Aorta (tissue), 5 donors: ENCODE measurements at regions not wholly inside any gene's neighbourhood (a gene's known extent, or its start where the extent isn't known, plus 50 kb on each side); places are given as distances from the start of the nearest gene placed in this dataset.

ENCODE experiments used
- ATAC-seq: fragments of 200-7000 bp; cut with Tn5 transposase; one replicate; pipeline ENCODE4 v1.9.1; 2022; ENCODE audit warnings: moderate library complexity; ENCODE audit not compliant: low FRiP score
- DNase-seq, 2 donors: peaks; one replicate each; pipeline ENCODE4 v3.0.0-alpha.2; 2020
- H3K27ac ChIP-seq, 2 donors: one replicate each; pipeline ENCODE4 v1.5.1; 2013; ENCODE audit warnings: low read length in 2 of 2, mild to moderate bottlenecking in 2 of 2, moderate library complexity in 2 of 2, control low read depth in 1 of 2, inconsistent platforms in 1 of 2, low read depth in 1 of 2
- H3K27me3 ChIP-seq, 2 donors: one replicate each; pipeline ENCODE4 v1.6.1; 2013; ENCODE audit warnings: control low read depth in 1 of 2, low read length in 1 of 2, mild to moderate bottlenecking in 1 of 2, moderate library complexity in 1 of 2; ENCODE audit not compliant: insufficient read depth in 2 of 2, control insufficient read depth in 1 of 2
- H3K36me3 ChIP-seq, 2 donors: one replicate each; pipeline ENCODE4 v1.6.1; 2013; ENCODE audit warnings: control low read depth in 1 of 2, low read length in 1 of 2, mild to moderate bottlenecking in 1 of 2; ENCODE audit not compliant: insufficient read depth in 2 of 2, control insufficient read depth in 1 of 2
- H3K4me1 ChIP-seq, 2 donors: one replicate each; pipeline ENCODE4 v1.6.1; 2013; ENCODE audit warnings: low read length in 2 of 2, control low read depth in 1 of 2, mild to moderate bottlenecking in 1 of 2, moderate library complexity in 1 of 2; ENCODE audit not compliant: insufficient read depth in 2 of 2, control insufficient read depth in 1 of 2
- H3K4me3 ChIP-seq, 2 donors: one replicate each; pipeline ENCODE4 v1.5.1; 2013; ENCODE audit warnings: low read length in 2 of 2, control low read depth in 1 of 2, mild to moderate bottlenecking in 1 of 2
- H3K9me3 ChIP-seq: one replicate; pipeline ENCODE4 v1.6.1; 2013; ENCODE audit warnings: mild to moderate bottlenecking, low read length; ENCODE audit not compliant: control insufficient read depth
- WGBS, 2 donors: extraction: QIAGEN DNeasy Blood & Tissue Kit; methylation state at CpG; one replicate each; pipeline ENCODE4 v1.1.7; 2013; 5-methylcytosine and 5-hydroxymethylcytosine counted together
- intact Hi-C, 2 donors: fragments of 100-400 bp; cut with DNase I; formaldehyde crosslinking; loops; one replicate each; pipeline versions ENCODE4 v1.14.2 to v1.15.0; 2022
- donor health status: healthy with polysubstance abuse.
- donor health status: Bipolar disorder and iron deficiency.
- donor health status: DM: no; HTN: no; CAD: no.
- donor health status: DM: no; HTN: no; CAD: no.
- donor health status: DM: yes; HTN: yes; CAD: no.

DNA sequence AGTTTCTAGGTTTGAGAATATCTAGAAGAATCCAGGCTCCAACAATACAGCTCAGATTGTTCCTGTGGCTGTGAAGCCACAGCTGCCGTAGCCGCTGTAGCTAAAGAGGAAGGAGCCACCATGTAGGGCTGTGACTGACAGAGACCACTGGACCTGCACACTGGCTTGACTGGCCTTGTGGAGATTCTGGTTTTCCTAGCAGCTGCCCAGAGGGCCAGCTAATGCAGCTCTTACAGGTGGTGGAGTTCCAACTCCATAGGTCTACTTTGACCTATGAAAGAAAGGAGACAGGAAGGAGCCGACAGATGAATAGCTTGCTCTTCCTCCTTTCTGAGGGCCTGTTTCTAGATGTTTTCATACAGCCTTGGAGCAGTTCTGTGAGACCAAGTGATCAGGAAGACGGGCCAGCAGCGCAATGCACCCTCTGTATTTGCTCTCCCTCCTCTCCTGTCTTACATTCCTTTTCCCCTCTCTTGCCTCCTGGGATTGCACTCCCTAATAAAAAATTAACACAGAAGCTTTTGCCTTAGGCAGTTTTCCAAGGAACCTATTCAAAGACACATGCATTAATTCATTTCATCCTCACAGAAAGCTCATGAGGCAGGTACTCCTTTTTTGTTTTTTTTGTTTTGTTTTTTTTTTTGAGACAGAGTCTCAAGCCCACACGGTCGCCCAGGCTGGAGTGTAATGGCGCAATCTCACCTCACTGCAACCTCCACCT lies 51.8 kb upstream of the MYB start:
- WGBS, 2 donors: 85 to 86% methylated on average over 8 of the region's 8 CpGs
- ATAC-seq (no peak), DNase-seq (no peak)
- Histone ChIP-seq H3K27me3 (no peaks in the 10 kb centered on the region), H3K4me1 (no peaks in the 10 kb centered on the region), H3K27ac (no peak overlapping the region), H3K36me3 (no peaks in the 10 kb centered on the region), H3K4me3 (no peak overlapping the region), H3K9me3 (peaks cover 2% of the 10 kb centered on the region)
- intact Hi-C loops: no loop called here

DNA sequence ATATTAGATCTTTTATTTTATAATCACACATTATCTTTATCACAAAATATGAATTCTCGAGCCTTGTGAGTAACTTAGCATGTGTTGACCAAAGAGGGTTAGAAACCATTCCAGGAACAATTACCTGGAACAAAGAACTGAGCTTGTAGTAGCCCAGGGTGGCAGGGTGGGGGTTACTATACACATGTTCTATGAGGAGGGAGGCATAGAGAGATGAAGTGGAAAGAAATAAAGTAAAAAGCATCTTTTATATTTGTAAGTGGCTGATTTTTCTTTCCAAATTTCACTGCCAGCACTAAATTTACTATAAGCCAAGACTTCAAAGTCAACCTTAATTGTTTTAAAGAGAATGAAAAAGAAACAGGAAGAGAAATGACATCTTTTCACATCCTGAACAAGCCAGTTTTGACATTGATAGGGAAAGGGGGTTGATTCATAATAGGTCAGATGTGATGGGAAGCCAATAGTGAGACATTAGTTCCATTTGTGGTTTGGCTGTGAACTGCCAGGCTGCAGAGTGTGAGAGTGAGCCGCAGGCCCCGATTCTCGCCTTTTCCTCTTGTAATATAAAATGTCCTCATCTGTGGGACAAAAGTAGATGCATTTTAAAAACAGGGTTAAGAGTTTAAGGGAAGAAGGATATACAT lies 52.7 kb upstream of the MYB start:
- H3K9me3 ChIP-seq: peaks cover 2% of the 10 kb centered on the region
- no peak overlapping the region for H3K27ac ChIP-seq
- intact Hi-C loops: no loop called here
- no peaks in the 10 kb centered on the region for H3K27me3 ChIP-seq
- H3K4me3 ChIP-seq: no peak overlapping the region
- no peaks in the 10 kb centered on the region for H3K4me1 ChIP-seq
- ATAC-seq (no peak), DNase-seq (no peak)
- no peaks in the 10 kb centered on the region for H3K36me3 ChIP-seq
- WGBS, 2 donors: 84 to 86% methylated on average over 4 of the region's 4 CpGs

DNA sequence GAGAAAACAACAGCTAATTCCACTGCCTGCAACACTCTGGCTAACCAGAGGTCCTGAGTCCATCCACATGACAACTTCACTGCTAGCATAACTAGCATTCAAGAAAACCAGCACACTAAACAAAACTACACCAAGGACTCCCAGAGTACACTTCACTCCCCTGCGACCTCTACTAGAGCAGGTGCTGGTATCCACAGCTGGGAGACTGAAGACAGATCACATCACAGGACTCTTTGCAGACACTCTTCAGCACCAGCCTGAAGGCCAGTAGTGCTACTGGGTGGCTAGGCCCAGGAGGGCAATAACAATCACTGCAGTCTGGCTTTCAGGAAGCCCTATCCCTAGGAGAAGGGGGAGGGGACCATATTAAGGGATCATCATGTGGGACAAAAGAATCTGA lies 54.4 kb upstream of the MYB start:
- no peak for DNase-seq
- Histone ChIP-seq H3K4me1 (no peaks in the 10 kb centered on the region), H3K9me3 (peaks cover 2% of the 10 kb centered on the region), H3K27ac (no peak overlapping the region), H3K27me3 (no peaks in the 10 kb centered on the region), H3K4me3 (no peak overlapping the region), H3K36me3 (no peaks in the 10 kb centered on the region)
- ATAC-seq: no peak
- WGBS, 2 donors: 85 to 89% methylated on average over 1 of the region's 1 CpG
- intact Hi-C loops: no loop called here

DNA sequence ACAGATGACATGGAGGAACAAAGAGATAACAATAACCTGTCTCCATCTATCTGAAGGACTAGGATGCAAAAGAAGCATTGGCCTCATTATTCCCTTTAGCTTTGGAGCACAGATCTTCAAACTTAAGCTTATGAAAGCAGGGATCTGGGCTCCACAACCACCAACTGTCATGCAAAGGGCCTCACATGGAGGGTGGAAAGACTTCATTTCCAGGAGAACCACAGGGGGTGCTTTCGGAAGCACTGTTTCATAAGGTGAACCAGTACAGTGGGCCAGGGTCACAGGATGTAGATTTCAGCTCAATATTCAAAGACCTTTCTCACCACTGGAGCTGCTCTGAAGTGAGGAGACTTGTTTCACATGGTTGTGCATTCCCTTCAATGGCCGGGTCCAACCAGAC lies 55.1 kb upstream of the MYB start:
- no peaks in the 10 kb centered on the region for H3K36me3 ChIP-seq
- no peaks in the 10 kb centered on the region for H3K4me1 ChIP-seq
- H3K27me3 ChIP-seq: no peaks in the 10 kb centered on the region
- intact Hi-C loops: no loop called here
- no peak for ATAC-seq
- no peak overlapping the region for H3K4me3 ChIP-seq
- no peak for DNase-seq
- no peak overlapping the region for H3K27ac ChIP-seq
- peaks cover 2% of the 10 kb centered on the region for H3K9me3 ChIP-seq
- 94 to 100% methylated on average over 2 of the region's 2 CpGs for WGBS, 2 donors

DNA sequence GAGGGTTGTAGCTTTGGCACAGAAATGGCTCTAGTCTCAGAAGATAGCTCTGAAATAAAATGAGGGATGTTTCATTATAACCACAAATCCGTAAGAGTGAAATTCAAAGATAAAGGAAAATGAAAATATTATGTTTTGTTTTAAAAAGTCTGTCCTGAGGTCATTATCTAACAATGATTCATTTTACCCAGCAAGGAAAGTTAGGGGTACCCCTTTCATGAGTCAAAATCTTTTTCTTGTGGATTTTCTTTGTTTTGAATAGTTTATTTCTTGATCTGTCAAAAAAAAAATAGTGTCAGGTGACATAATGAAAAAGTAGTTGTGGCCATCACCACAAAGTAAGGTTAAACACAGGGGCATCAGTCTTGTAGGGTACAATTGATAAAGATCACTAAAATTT lies 59.7 kb upstream of the MYB start:
- Histone ChIP-seq H3K4me3 (no peak overlapping the region), H3K36me3 (no peaks in the 10 kb centered on the region), H3K9me3 (no peaks in the 10 kb centered on the region), H3K27me3 (no peaks in the 10 kb centered on the region), H3K27ac (no peak overlapping the region), H3K4me1 (no peaks in the 10 kb centered on the region)
- intact Hi-C loops: no loop called here
- DNase-seq (no peak), ATAC-seq (no peak)
- 48 to 49% methylated on average over 1 of the region's 1 CpG for WGBS, 2 donors

DNA sequence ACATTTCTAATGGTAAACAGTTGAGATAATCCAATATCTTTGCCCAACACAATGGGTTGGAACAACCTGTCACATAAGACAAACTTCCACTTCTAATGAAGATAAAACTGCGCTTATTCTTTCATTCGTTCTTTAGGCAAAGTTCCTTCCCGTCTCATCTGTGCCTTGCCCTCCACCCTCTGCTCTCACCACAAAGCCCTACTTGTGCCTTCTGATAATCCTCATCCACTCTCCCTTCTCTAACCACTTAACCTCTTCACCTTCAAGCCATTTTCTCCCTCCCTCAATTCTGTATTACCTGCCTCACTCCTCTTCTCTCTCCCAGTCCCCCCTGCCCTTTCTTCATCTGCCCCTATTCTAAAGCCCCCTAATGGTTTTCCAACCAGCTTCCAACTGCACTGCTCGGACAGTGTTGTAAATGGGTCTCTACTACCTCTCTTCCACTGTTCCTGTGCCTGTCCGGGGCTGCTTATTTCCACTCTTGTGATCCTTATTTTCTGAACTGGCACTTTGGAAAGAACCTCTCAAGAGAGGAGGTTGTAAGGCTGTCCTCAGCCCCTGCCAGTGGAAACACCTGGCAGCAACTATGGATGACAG lies 62.9 kb upstream of the MYB start:
- Histone ChIP-seq H3K9me3 (no peaks in the 10 kb centered on the region), H3K27me3 (no peaks in the 10 kb centered on the region), H3K36me3 (no peaks in the 10 kb centered on the region), H3K4me3 (no peak overlapping the region), H3K27ac (no peak overlapping the region), H3K4me1 (no peaks in the 10 kb centered on the region)
- ATAC-seq (no peak), DNase-seq (no peak)
- intact Hi-C loops: no loop called here
- WGBS, 2 donors: 84 to 86% methylated on average over 5 of the region's 5 CpGs

DNA sequence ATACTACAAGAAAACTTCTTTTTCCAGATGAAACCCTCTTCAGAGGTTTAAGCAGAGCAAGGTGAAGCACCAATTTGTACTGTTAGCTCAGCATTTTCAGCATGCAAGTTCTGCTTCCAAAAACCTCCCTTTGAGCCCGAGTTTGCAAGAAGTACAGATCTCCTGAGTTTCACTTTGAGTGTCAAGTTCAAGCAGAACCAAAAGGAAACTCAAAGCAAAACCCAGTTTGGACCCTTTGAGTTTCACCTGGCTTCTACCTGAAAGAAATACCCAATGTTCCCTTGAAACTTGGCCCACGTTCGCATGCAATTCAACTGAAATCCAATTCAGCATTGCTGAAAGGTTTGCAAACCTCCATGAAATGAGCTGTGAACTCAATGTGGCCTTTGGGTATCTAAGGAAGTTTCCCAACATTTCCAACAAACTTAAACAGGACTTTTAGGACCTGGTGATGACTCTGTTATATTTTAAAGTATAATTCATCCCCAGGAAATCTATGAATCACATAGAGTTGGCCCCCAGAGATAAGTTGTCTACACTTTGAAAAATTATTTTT lies 62.9 kb upstream of the HBS1L start:
- WGBS, 2 donors: 78 to 85% methylated on average over 3 of the region's 3 CpGs
- Histone ChIP-seq H3K4me1 (no peaks in the 10 kb centered on the region), H3K27me3 (no peaks in the 10 kb centered on the region), H3K27ac (no peak overlapping the region), H3K36me3 (no peaks in the 10 kb centered on the region), H3K4me3 (no peak overlapping the region), H3K9me3 (no peaks in the 10 kb centered on the region)
- no peak for DNase-seq
- intact Hi-C loops: no loop called here
- ATAC-seq: no peak

DNA sequence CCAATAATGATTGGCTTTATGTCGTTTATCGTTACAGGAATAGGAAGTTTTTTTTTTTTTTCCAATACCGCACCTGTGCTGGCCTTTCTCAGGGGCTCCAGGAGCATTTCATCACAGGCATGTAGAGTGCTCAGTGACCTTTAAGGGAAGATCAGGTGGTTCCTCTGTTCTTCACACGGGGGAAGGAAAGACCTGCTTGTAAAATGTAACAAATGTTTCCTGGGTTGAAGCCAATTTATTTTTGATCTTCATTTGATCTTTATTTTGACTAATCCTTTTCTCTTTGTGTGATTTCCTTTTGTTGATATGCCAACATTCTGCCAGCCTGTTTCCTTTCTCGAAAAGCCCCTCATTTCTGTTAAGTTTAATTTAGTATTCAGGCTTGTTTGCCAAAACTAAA lies 61.9 kb upstream of the HBS1L start:
- WGBS, 2 donors: 62 to 69% methylated on average over 5 of the region's 5 CpGs
- ATAC-seq: no peak
- no peaks in the 10 kb centered on the region for H3K36me3 ChIP-seq
- no peak for DNase-seq
- H3K27ac ChIP-seq: no peak overlapping the region
- H3K4me3 ChIP-seq: no peak overlapping the region
- intact Hi-C loops: no loop called here
- no peaks in the 10 kb centered on the region for H3K27me3 ChIP-seq
- no peaks in the 10 kb centered on the region for H3K9me3 ChIP-seq
- no peaks in the 10 kb centered on the region for H3K4me1 ChIP-seq

DNA sequence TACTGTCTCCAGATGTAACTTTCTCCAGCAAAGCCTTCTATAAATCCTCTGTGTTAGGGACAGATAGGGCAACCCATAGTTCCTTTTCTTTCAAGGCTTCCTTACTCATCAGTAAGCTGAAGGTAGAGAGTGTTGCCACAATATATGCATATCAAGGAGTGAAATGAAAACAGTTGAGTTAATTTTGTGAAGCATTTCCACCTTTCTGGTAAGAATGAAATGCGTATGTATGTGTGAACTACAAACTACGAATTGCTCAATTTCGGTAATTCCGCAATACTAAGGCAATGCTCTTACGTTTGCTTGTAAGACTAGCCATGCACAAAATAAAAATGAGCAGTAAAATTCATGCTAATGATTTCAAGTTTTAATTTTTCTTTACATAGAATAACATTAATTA lies 61.2 kb upstream of the HBS1L start:
- 91 to 93% methylated on average over 5 of the region's 5 CpGs for WGBS, 2 donors
- no peaks in the 10 kb centered on the region for H3K27me3 ChIP-seq
- ATAC-seq (no peak), DNase-seq (no peak)
- intact Hi-C loops: no loop called here
- no peaks in the 10 kb centered on the region for H3K36me3 ChIP-seq
- H3K4me3 ChIP-seq: no peak overlapping the region
- H3K4me1 ChIP-seq: no peaks in the 10 kb centered on the region
- H3K9me3 ChIP-seq: no peaks in the 10 kb centered on the region
- H3K27ac ChIP-seq: no peak overlapping the region
